GM19452 (cell line): ENCODE measurements at regions not wholly inside any gene's neighbourhood (a gene's known extent, or its start where the extent isn't known, plus 50 kb on each side); places are given as distances from the start of the nearest gene placed in this dataset.
"Not testable (repeated sequence)": the region's sequence is repeated elsewhere in the genome, so short reads cannot be mapped to it uniquely, and the experiment has no call there.

Experiments used
- ATAC-seq: cut with Tn5 transposase; IDR thresholded peaks from one replicate; pipeline ENCODE4 v1.9.1; 2021; ENCODE audit not compliant: unreplicated experiment

DNA sequence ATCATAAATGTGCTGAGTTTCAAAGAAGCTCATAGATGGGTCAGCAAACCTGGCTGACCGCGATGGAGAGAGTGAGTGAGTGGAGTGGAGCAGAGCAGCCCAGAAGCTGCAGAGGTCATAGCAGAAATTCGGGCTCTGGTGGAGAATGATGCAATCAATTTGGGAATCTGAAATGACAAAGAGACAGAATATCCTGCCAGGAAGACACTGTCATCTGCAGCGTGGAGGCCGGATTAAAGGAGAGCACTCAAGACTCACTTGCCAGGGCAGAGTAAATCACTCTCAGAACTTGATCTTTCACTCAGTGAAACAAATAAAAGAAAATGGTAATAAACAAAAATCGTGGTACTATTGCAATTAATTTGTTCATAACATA lies 109.6 kb upstream of the RREB1 start:
- ATAC-seq, result no peak

DNA sequence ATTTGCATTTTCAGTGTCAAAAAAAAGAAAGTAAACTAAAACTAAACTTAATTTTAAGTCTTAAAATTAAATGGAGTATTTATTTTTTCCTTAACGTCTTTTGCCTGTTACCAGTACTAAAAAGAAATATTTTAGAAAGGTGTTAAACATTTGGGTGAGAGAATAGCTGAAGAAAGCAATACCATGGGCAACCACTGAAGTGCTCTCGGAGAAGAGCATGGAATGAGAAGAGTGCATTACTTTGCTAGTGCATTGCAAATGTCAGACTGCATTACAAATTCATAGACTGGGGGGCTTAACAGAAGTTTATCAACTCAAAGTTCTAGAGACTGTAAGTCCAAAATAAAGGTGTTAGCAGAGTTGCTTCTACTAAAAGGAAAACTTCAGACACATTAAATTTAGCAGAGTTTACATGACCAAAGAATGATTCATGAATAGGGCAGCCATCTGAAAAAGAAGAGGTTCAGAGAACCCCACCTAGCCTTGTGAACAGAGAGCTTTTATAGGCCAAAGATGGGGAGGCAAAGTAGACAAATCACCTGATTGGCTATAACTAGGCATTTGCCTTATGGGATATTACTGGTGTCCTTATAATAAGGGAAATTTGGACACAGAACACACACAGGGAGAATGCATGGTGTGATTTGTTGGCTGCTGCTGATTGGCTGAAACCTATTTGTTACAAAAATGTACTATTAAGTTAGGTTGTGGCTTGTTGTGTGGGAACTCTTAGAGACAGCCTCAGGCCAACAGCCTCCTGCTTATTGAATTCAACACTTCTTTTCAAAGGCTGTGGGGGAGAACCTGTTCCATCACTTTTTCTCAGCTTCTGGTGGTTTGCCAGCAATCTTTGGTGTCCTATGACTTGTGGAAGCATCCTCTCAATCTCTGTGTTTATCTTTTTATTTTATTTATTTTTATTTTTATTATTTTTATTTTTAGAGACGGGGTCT lies 106.7 kb upstream of the RREB1 start:
- no peak for ATAC-seq

DNA sequence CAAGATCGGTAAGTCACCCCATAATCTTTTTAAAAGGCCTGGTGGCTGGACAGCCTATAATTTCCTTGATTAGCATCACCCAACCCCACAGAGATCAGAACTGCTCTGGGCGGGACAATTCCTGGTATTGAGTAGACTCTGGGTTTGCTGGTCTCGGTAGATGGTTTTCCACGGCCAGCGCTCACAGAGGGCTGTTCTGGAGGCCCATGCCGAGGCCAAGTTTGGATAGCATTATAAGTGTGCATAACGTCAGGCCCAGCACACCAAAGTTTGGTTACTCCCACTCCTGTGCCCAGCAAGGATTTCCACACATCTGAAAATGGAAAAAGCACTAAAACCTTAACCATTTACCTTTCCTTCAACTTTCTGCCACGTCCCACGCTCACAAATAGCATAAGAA lies 104.7 kb upstream of the RREB1 start:
- ATAC-seq, result no peak

DNA sequence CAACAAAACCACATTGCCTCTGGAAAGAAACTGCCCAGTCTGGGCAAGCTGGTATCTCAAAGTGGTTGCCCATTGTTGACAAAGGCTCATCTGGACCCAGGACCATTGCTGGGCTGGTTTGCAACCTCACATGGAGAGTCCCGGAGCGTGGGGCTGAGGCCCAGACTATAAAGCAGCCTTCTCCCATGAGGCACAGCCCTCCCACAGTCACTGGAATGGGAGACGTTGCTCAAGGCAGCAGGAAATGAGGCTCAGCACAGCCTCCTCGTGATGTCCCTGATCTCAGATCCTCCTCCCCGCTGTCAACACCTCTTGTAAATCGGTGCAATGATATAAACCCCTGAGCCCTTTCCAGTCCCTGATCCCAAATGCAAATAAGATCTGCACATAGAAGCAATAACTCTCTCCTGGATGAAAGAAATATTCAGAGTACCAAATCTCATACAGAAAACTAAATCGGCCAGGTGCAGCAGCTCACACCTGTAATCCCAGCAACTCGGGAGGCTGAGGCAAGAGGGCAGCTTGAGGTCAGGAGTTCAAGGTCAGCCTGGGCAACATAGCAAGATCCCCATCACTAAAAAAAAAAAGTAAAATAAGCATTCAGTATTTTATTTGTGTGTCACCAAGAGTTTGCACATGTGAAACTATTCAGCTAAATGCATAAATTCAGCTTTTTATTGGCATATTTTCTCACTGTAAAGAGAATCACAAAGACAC lies 103.0 kb upstream of the RREB1 start:
- ATAC-seq, result no peak

DNA sequence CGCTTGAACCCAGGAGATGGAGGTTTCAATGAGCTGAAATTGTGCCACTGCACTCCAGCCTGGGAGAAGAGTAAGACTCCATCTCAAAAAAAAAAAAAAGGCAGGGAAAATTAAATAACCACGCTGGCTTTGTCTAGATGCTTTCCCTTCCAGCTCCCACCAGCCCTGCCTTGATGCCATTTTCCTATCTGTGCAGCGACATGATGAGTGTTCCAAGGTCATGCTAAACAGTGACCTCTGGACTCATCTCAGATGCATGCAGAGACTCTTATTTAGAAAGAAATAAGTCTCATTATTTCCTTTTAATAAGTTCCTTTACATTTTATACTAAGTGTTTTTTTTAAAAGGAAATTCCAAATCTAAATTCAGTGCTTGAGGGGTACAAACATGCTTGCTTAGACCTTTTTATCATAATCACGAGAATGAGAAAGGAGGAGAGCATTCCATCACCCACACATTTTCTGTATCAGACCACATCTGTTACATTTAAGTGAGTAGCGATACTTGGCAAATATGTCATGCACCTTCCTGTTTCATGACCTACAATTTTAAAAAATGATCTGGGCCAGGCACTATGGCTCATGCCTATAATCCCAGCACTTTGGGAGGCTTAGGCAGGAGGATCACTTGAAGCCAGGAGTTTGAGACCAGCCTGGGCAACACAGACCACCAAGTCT lies 101.1 kb upstream of the RREB1 start:
- ATAC-seq, result no peak

DNA sequence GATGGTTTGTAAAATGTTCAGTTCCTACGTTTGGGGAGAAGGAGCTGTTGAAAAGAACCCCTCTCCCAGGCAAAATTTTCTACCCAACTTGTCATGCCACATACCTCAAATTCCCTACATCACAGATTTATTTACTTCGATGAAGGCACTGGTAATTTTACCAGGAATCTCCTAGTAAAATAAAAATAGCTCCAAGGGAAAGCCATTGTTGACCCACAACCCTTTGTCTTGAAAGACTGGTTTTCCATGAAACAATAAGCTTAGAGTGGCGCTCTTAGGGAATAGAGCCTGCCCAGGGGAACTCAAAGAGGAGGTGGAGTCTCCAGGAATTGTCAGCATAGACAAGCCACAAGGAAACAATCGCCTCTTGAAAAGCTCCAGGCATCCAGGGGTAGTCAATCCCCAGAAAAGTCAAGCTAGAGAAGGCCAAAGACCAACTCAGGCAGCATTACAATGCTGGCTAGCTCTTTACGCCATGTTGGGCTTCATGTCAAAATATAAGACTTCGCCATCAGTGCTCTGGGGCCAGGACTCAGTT lies 99.2 kb upstream of the RREB1 start:
- no peak for ATAC-seq

DNA sequence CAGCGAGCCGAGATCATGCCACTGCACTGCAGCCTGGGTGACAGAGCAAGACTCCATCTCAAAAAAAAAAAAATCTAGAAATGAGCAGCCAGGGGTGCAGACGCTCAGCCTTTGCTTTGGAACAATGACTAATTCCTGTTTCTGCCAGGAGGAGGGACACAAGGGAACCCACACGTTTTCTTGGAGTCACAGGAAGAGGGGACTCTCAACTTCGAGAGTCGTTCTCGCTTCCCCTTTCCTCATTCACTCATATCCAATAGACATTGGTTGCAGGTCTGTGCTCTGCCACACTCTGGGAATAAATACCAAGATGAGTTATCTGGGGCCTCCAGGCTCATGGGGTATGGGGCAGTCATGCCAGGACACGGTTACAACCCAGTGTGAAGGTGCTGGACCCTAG lies 91.5 kb upstream of the RREB1 start:
- ATAC-seq, result no peak

DNA sequence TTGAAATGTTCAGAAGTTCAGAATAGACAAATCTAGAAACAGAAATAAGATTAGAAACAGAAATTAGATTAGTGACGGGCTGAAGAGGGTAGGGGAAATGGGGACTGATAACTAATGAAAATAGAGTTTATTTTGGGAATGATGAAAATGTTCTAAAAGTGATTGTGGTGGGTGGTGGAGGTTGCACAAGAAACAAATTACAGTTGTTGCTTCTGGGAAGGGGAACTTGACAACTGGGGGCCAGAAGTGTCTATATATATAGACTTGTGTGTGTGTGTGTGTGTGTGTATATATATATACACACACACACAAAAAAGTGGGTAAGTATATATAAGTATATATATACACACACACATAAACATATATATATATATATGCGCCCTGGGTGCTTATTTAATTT lies 86.5 kb upstream of the RREB1 start:
- no peak for ATAC-seq

DNA sequence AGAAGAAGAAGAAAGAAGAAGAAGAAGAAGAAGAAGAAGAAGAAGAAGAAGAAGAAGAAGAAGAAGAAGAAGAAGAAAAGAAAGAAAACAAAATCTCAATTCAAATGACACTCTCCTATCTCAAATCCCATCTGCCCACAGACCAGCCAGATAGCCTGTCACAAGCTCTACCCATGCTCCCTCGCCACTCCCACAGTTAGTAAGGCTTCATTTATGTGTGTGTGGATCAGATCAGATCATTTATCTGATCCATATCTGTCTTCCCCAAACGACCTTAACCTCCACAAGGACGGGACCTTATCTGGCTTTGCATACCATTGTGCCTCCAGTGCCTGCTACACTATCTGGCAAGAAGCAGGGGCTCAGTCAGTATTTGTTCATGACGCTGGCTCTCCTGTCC lies 81.9 kb upstream of the RREB1 start:
- no peak for ATAC-seq

DNA sequence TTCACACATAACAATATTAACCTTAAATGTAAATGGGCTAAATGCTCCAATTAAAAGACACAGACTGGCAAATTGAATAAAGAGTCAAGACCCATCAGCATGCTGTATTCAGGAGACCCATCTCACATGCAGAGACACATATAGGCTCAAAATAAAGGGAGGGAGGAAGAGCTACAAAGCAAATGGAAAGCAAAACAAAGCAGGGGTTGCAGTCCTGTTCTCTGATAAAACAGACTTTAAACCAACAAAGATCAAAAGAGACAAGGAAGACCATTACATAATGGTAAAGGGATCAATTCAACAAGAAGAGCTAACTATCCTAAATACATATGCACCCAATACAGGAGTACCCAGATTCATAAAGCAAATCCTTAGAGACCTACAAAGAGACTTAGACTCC lies 78.8 kb upstream of the RREB1 start:
- ATAC-seq, result not testable (repeated sequence)

DNA sequence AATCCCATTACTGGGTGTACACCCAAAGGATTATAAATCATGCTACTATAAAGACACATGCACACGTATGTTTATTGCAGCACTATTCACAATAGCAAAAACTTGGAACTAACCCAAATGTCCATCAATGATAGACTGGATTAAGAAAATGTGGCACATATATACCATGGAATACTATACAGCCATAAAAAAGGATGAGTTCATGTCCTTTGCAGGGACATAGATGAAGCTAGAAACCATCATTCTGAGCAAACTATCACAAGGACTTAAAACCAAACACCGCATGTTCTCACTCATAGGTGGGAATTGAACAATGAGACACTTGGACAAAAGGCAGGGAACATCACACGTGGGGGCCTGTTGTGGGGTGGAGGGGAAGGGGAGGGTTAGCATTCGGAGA lies 76.8 kb upstream of the RREB1 start:
- not testable (repeated sequence) for ATAC-seq

DNA sequence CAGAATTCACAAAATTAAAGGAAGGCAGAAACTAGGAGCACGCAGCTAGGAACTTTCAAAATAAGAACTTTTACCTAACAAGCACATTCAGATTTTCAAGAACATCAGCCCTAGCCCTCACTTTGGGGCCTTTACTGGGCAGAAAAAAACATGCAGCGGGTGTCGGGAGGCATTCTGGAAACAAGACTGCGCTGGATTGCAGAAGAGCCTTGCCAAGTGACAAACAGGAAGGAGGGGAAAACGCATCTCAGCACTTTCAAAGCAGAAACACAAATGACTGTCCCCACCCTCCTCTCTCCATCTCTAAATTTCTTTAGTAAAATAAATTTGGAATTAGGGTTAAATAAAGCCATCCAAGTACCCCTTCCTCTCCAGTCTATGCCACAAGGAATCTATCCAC lies 74.6 kb upstream of the RREB1 start:
- ATAC-seq, result no peak

DNA sequence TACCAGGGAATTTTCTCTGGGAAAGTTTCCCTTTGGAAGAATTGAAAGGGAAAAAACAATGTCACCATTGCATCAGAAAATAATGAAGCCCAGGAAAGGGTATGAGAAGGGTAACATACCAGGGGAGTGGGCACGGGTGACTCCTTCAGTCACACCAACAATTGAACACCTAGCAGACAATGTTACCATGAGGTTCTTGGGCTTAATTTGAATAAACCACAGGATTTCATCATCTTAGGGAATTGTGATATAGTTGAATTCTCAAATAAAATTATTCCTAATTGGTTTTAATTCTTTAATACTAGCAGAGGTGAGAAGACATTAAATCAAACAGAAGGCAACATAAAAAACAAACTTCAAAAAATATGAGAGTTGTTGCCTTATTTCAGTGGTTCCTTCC lies 73.7 kb upstream of the RREB1 start:
- no peak for ATAC-seq

DNA sequence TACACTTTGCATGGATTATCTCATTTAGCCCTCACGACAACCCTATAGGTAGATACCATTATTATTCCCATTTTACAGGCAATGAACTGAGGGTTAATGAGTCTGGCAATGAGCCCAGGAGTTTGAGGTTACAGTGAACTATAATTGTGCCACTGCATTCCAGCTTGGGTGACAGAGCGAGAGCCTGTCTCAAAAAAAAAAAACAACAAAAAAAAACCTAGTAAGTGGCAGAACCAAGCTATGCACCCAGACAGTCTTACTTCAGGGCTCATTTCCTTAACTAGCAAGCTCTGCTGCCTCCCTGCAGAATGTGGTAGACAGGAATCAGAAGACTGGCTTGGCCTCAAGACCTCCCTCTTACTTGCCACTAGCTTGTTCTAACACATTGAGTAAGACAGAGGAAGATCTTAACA lies 71.9 kb upstream of the RREB1 start:
- ATAC-seq, result no peak

DNA sequence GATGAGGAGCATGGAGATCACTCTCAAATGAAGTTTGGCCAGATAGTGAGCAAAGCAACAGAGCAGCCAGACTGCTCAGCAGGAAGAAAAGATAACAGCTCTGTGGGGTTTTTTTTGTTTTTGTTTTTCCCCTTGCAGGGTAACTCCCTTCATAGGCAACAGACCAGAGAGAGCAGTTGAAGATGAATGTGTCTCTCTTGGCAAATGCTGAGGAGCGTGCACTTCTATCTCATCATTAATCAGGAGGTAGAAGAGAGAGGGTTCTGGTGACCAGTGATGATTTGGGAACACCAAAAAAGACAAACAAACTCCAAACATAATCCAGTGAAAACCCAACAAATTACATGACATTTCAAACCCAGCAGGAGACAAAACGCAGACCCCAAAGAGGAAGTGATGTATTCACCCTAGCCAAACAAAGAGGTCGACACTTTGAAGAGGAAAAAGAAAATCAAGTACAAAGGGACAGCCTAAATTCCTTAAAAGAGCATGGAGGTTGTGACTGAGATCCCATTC lies 66.2 kb upstream of the RREB1 start:
- ATAC-seq, result no peak

DNA sequence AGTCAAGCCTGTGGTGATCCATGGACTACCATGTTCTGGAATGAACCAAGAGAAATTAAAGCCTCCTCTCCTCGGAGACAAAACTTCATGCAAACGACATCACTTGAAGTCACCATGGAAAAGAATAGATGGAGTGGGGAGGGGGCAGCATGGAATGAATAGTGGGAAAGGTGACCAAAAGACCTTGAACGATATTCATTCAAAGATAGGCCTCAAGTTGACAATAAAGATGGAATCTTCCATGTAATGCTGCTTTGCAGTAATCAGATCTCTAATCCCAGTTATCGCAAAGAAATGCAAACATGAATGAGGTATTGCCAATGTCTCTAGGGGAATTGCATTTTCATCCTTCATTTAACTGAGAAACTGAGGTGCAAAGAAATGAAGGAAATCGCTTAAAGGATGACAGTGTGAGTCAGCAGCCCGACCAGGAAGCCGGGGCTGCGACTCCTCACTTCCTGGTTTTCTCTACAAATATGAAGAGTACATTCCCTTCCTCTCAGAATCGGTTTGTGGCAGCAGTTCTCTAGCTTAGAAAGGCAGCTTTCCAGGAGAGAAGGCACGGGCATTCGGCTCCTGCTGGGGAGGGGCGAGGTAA lies 65.6 kb upstream of the RREB1 start:
- ATAC-seq, result no peak

DNA sequence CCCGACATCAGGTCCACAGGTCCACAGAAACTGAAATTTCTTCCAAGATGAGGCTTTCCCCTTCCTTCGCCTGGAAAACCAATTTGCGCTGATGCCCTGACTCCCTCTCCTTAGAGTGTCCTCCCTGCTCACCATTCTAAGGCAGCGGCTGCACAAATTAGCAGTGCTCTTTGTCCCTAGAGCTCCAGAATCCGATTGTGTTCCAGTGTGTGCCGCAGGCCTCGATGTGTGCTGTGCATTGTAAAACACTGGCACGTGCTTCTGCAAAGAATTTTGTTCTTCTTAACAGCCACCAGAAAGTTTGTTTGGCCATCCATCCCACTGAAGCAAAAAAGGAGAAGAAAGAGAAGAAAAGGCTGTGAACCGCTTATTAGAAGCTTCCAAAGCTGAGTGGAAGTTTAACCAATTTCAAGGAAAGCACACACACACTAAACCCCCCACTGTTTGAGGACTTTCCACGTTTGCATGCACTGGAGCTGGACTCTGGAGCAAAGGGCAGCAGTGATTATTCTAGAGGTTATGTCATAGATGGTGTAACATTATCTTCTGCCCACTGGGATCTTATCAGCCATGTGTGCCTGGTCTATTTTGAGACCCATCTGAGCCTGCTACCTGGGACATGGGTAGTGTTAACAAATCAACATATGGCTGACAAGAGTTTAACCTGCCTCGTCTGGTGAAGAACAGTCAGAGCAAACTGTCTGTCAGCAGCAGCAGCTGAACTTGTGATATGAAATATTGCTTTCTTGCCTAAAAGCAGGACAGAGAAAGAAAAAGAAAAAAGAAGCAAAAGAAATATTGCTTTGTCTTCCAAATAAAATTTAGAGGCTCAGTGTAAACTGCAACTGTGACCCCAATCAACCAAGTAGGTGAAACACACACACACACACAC lies 64.9 kb upstream of the RREB1 start:
- no peak for ATAC-seq

DNA sequence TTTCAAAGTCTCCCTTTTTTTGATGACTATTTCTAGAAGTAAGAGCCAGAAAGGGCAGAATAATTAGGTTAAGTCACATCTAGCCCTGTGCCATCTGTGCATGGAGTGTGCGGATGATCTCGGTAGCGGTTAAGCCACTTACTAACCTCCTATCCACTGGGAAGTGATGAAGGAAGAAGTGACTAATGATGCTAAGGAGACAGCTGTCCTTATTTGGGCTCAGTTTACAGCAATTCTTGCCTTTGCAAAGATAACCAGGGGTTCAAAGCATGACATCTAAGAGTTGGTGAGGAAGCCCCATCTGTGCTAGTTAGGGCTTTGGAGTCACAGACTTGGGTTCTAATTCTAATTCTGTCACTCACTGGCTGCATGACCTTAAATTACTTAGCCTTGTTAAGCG lies 62.4 kb upstream of the RREB1 start:
- ATAC-seq, result no peak

DNA sequence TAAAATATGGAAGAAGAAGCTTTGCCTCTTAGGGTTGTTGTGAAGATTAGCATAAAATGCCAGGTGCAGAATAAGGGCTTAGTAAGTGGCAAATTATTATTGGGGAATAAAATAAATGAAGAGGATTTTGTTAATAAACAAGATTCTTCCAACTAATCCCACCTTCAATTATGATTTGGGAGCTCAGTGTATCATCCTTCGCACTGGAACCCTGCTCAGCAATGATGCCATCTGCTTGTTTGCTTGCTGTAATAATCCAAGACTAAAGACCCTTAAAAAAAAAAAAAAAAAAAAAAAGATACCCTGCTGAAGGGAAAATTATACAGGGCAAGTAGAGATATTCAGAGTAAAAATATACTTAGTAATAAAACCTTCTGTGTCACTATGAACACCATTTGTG lies 62.0 kb upstream of the RREB1 start:
- no peak for ATAC-seq

DNA sequence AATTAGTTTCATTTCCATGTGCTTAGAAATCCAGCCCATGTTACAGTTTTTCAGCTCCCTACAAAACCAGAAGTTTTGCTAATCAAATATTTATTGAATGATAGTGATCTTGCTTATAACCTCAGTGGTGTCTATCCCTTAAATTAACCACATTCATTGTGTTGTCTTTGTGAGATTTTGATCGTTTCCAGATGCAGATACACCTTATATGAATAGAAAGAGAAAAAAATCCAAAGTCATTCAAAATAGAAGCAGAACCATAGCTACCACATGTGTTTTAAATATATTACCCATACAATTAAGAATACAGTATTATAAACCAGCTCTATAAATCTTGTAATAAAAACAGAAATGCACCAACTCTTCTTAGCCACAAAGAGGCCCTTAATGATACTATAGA lies 60.6 kb upstream of the RREB1 start:
- ATAC-seq, result no peak
